ENCODE measurements at regions not wholly inside any gene's neighbourhood (a gene's known extent, or its start where the extent isn't known, plus 50 kb on each side); places are given as distances from the start of the nearest gene placed in this dataset.
"Not testable (repeated sequence)": the region's sequence is repeated elsewhere in the genome, so short reads cannot be mapped to it uniquely, and the experiment has no call there.

GRCh38 chr3:189419038-189419437, 212.2 kb upstream of the TP63 start:
- DNase-seq (ENCODE audit: low read depth in 1 of 2, low spot score in 2 of 2): no peak
- Histone ChIP-seq H3K9me3 (replicated peaks) (no peaks in the 10 kb centered on the region), H3K36me3 (no peaks in the 10 kb centered on the region), H3K27ac (no peak overlapping the region), H3K4me1 (replicated peaks) (no peaks in the 10 kb centered on the region), H3K27me3 (replicated peaks) (no peaks in the 10 kb centered on the region; the same call in 1 of the 2 replicates), H3K4me3 (no peak overlapping the region)

- no peaks in the 10 kb centered on the region for H3K36me3 ChIP-seq
- H3K4me3 ChIP-seq: no peak overlapping the region
- no peaks in the 10 kb centered on the region for H3K9me3 ChIP-seq (replicated peaks)
- DNase-seq (ENCODE audit: low read depth in 1 of 2, low spot score in 2 of 2): no peak
- H3K27me3 ChIP-seq (replicated peaks): no peaks in the 10 kb centered on the region; the same call in 1 of the 2 replicates
- no peak overlapping the region for H3K27ac ChIP-seq
- H3K4me1 ChIP-seq (replicated peaks): no peaks in the 10 kb centered on the region
Observed at GRCh38 chr3:189419683-189420082, 211.5 kb upstream of the TP63 start.

GRCh38 chr3:189424922-189425321, 206.3 kb upstream of the TP63 start:
- Histone ChIP-seq H3K27me3 (replicated peaks) (no peaks in the 10 kb centered on the region), H3K4me3 (no peak overlapping the region), H3K4me1 (replicated peaks) (no peaks in the 10 kb centered on the region), H3K36me3 (no peaks in the 10 kb centered on the region), H3K27ac (no peak overlapping the region), H3K9me3 (replicated peaks) (no peaks in the 10 kb centered on the region)
- DNase-seq (ENCODE audit: low read depth in 1 of 2, low spot score in 2 of 2): no peak

- Histone ChIP-seq H3K36me3 (no peaks in the 10 kb centered on the region), H3K27ac (no peak overlapping the region), H3K9me3 (replicated peaks) (no peaks in the 10 kb centered on the region), H3K27me3 (replicated peaks) (no peaks in the 10 kb centered on the region), H3K4me3 (no peak overlapping the region), H3K4me1 (replicated peaks) (no peaks in the 10 kb centered on the region)
- no peak for DNase-seq (ENCODE audit: low read depth in 1 of 2, low spot score in 2 of 2)
Observed at GRCh38 chr3:189429019-189429418, 202.2 kb upstream of the TP63 start.

- DNase-seq (ENCODE audit: low read depth in 1 of 2, low spot score in 2 of 2): no peak
- H3K36me3 ChIP-seq: no peaks in the 10 kb centered on the region
- no peaks in the 10 kb centered on the region for H3K9me3 ChIP-seq (replicated peaks)
- no peak overlapping the region for H3K27ac ChIP-seq
- H3K27me3 ChIP-seq (replicated peaks): no peaks in the 10 kb centered on the region
- H3K4me1 ChIP-seq (replicated peaks): no peaks in the 10 kb centered on the region
- H3K4me3 ChIP-seq: no peak overlapping the region
Observed at GRCh38 chr3:189430166-189430565, 201.0 kb upstream of the TP63 start.

- H3K36me3 ChIP-seq; H3K4me3 ChIP-seq; H3K9me3 ChIP-seq (replicated peaks); H3K4me1 ChIP-seq (replicated peaks); H3K27ac ChIP-seq; DNase-seq (ENCODE audit: low read depth in 1 of 2, low spot score in 2 of 2); H3K27me3 ChIP-seq (replicated peaks): not testable (repeated sequence)
Observed at GRCh38 chr3:189442257-189442656, 188.9 kb upstream of the TP63 start.

GRCh38 chr3:189446959-189447560, 184.1 kb upstream of the TP63 start:
- H3K4me3 ChIP-seq: no peak overlapping the region
- H3K36me3 ChIP-seq: no peaks in the 10 kb centered on the region
- no peak for DNase-seq (ENCODE audit: low read depth in 1 of 2, low spot score in 2 of 2)
- H3K27me3 ChIP-seq (replicated peaks): no peaks in the 10 kb centered on the region
- H3K27ac ChIP-seq: no peak overlapping the region
- H3K4me1 ChIP-seq (replicated peaks): no peaks in the 10 kb centered on the region
- H3K9me3 ChIP-seq (replicated peaks): no peaks in the 10 kb centered on the region

- Histone ChIP-seq H3K4me1 (replicated peaks) (no peaks in the 10 kb centered on the region), H3K36me3 (no peaks in the 10 kb centered on the region), H3K27me3 (replicated peaks) (no peaks in the 10 kb centered on the region), H3K4me3 (no peak overlapping the region), H3K27ac (no peak overlapping the region), H3K9me3 (replicated peaks) (no peaks in the 10 kb centered on the region)
- DNase-seq (ENCODE audit: low read depth in 1 of 2, low spot score in 2 of 2): no peak
Observed at GRCh38 chr3:189449084-189449483, 182.1 kb upstream of the TP63 start.

- H3K9me3 ChIP-seq (replicated peaks): no peaks in the 10 kb centered on the region
Observed at GRCh38 chr3:189455009-189455408, 176.2 kb upstream of the TP63 start.

GRCh38 chr3:189455641-189456417, 175.4 kb upstream of the TP63 start:
- DNase-seq (ENCODE audit: low read depth in 1 of 2, low spot score in 2 of 2): no peak
- no peak overlapping the region for H3K4me3 ChIP-seq
- no peaks in the 10 kb centered on the region for H3K9me3 ChIP-seq (replicated peaks)

More at GRCh38 chr3:189455009-189455408, 176.2 kb upstream of the TP63 start:
- Histone ChIP-seq H3K4me3 (no peak overlapping the region), H3K4me1 (replicated peaks) (no peaks in the 10 kb centered on the region), H3K27me3 (replicated peaks) (no peaks in the 10 kb centered on the region), H3K27ac (no peak overlapping the region), H3K36me3 (no peaks in the 10 kb centered on the region)
- DNase-seq (ENCODE audit: low read depth in 1 of 2, low spot score in 2 of 2): no peak

GRCh38 chr3:189457201-189457607, 174.0 kb upstream of the TP63 start:
- no peak overlapping the region for H3K4me3 ChIP-seq
- H3K36me3 ChIP-seq: no peaks in the 10 kb centered on the region
- no peaks in the 10 kb centered on the region for H3K9me3 ChIP-seq (replicated peaks)
- H3K4me1 ChIP-seq (replicated peaks): no peaks in the 10 kb centered on the region
- H3K27ac ChIP-seq: no peak overlapping the region
- DNase-seq (ENCODE audit: low read depth in 1 of 2, low spot score in 2 of 2): no peak
- H3K27me3 ChIP-seq (replicated peaks): no peaks in the 10 kb centered on the region

More at GRCh38 chr3:189455641-189456417, 175.4 kb upstream of the TP63 start:
- H3K36me3 ChIP-seq: no peaks in the 10 kb centered on the region
- no peaks in the 10 kb centered on the region for H3K27me3 ChIP-seq (replicated peaks)
- no peak overlapping the region for H3K27ac ChIP-seq
- no peaks in the 10 kb centered on the region for H3K4me1 ChIP-seq (replicated peaks)

GRCh38 chr3:189457631-189458412, 173.4 kb upstream of the TP63 start:
- Histone ChIP-seq H3K36me3 (no peaks in the 10 kb centered on the region), H3K27ac (no peak overlapping the region), H3K4me1 (replicated peaks) (no peaks in the 10 kb centered on the region), H3K27me3 (replicated peaks) (no peaks in the 10 kb centered on the region), H3K4me3 (no peak overlapping the region), H3K9me3 (replicated peaks) (no peaks in the 10 kb centered on the region)
- no peak for DNase-seq (ENCODE audit: low read depth in 1 of 2, low spot score in 2 of 2)

- no peak for DNase-seq (ENCODE audit: low read depth in 1 of 2, low spot score in 2 of 2)
- Histone ChIP-seq H3K36me3 (no peaks in the 10 kb centered on the region), H3K9me3 (replicated peaks) (no peaks in the 10 kb centered on the region), H3K4me3 (no peak overlapping the region), H3K27me3 (replicated peaks) (no peaks in the 10 kb centered on the region), H3K27ac (no peak overlapping the region), H3K4me1 (replicated peaks) (no peaks in the 10 kb centered on the region)
Observed at GRCh38 chr3:189458528-189458927, 172.7 kb upstream of the TP63 start.

- H3K27me3 ChIP-seq (replicated peaks): no peaks in the 10 kb centered on the region
- no peak for DNase-seq (ENCODE audit: low read depth in 1 of 2, low spot score in 2 of 2)
- no peaks in the 10 kb centered on the region for H3K4me1 ChIP-seq (replicated peaks)
- no peaks in the 10 kb centered on the region for H3K9me3 ChIP-seq (replicated peaks)
- H3K4me3 ChIP-seq: no peak overlapping the region
- no peaks in the 10 kb centered on the region for H3K36me3 ChIP-seq
- no peak overlapping the region for H3K27ac ChIP-seq
Observed at GRCh38 chr3:189459231-189459630, 172.0 kb upstream of the TP63 start.
